Left cardiac atrium (tissue), 4 donors: ENCODE measurements at regions not wholly inside any gene's neighbourhood (a gene's known extent, or its start where the extent isn't known, plus 50 kb on each side); places are given as distances from the start of the nearest gene placed in this dataset.
"Not testable (repeated sequence)": the region's sequence is repeated elsewhere in the genome, so short reads cannot be mapped to it uniquely, and the experiment has no call there.

Experiments used
- ATAC-seq, 2 donors: fragments of 200-7000 bp; cut with Tn5 transposase; one replicate each; pipeline ENCODE4 v1.9.1; 2020; ENCODE audit warnings: mild to moderate bottlenecking in 2 of 2, moderate library complexity in 2 of 2
- DNase-seq: peaks from one replicate; pipeline ENCODE4 v3.0.0-alpha.2; 2020
- intact Hi-C, 2 donors: fragments of 100-400 bp; cut with DNase I; formaldehyde crosslinking; loops; one replicate each; pipeline versions ENCODE4 v1.14.1 to v1.15.1; 2022 to 2023
- donor health status: DM: no; HTN: yes; CAD: no.
- donor health status: DM: no; HTN: yes; CAD: no; lungs with severe emphysema.
- donor health status: DM: yes; HTN: yes; CAD: no.
- donor health status: Dilated cardiomyopathy.

DNA sequence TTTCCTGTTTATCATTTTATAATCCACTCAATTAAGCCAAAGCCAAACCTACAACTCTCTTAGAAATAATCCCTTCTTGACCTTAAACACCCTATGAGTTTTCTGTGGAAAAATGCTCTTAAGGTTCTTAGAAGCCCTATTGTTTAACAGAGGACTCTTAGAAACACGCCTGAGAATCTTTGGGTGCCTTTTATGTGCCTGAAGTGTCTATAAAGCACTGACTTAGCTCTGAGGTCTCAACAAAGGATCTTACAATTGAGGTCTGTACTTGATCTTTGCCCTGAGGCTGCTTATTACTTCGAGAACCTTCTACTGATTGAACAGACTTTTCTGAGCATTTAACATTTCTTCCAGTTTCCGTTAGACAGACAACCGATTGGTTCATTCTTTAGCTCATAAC, 353.3 kb upstream of the SORCS1 start:
- ATAC-seq (no peak), DNase-seq (no peak)
- intact Hi-C loops, result no loop called here

DNA sequence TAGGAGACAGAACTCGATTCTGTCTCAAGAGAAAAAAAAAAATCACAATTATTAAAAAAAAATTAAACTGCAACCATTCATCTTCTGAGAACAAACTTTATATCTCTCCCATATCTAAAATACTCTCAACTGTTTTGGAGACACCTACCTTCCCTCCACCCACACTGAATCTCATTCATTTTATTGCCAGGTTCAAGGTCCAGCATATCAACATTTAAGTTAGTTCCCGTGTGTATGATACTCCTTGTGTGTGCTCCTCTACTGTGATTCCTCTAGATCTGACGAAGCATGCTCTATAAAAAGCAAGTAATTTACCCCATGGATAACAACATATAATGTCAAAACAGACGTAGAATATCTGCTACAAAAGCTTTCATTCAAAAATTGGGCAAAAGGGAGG, 351.8 kb upstream of the SORCS1 start:
- ATAC-seq, result no peak
- DNase-seq, result no peak
- intact Hi-C loops, result no loop called here

DNA sequence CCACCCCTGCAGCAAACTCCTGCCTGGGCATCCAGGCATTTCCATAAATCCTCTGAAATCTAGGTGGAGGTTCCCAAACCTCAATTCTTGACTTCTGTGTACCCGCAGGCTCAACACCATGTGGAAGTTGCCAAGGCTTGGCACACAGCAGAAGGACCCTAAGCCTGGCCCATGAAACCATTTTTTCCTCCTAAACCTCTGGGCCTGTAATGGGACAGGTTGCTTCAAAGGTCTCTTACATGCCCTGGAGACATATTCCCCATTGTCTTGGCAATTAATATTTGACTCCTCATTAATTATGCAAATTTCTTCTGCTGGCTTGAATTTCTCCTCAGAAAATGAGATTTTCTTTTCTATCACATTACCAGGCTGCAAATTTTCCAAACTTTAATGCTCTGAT, 339.5 kb upstream of the SORCS1 start:
- intact Hi-C loops, ATAC-seq, DNase-seq: not testable (repeated sequence)

DNA sequence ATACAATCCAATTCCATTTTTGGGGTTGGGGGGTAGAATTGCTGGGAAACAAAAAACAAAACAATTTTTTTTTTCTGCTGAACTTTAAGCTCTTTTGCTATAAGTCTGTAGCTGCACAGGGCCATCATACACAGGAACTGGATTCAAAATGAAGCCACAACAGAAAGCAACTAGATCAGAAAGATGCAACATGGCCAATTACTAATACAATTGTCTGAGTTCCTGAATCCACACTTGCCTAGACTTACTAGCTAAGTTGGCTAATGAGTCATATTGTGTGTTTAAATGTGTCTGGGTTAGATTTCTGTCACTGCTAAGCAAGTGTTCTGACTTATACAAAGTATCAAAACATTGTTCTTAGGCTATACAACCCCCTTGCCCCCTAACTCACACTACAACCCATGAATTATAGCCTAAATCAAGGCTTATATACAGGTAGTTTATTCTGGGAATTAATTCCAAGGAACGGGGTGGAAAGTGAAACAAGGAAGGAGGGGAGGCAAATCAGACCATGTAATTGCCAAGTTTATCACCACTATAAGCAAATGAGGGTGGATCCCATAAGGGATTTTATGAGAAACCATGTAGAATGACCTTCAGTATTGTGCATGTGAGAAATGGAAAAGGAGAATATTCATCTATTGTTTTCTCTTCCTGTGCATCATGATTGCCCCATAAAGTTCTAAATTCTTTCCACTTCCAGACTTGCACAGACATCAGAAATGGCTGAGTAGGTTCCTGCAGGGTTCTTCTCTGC, 337.9 kb upstream of the SORCS1 start:
- DNase-seq (no peak), ATAC-seq (no peak)
- intact Hi-C loops, result no loop called here

DNA sequence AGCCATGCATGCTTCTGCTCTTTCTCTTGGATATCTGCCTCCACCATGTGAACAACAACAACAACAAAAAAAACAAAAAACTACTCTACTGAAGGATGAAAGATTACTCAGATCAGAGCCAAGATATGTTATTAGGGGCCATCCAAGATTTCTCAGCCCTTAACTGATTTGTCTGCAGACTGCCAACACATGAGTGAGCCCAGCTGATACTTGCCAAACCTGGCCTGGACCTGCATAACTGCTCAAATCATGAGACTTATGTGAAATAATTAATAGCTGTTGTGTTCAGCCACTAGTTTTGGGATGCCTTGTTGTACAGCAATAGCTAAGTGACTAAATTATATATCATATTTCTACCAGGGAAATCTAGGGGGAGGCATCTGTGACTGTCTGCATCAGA, 334.5 kb upstream of the SORCS1 start:
- intact Hi-C loops, result no loop called here
- DNase-seq (no peak), ATAC-seq (no peak)

DNA sequence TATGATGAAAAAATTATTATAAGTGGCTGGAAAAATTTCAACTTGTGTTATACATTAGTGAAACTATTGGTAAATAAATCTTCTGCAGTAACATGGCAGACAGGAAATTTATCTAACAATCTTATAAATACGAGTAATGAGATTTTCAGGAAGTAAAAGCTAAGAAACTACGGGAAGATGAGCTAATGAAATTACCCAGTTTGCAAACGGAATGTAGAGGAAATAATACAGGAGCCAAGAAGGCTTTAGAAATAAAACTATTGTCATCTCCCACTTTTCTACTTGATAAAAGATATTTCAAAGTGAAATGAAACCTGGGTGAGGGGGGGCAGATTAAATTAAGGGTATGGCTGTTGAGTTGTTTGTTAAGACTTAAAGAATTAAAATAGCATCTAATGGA, 332.5 kb upstream of the SORCS1 start:
- intact Hi-C loops, result no loop called here
- no peak for ATAC-seq

DNA sequence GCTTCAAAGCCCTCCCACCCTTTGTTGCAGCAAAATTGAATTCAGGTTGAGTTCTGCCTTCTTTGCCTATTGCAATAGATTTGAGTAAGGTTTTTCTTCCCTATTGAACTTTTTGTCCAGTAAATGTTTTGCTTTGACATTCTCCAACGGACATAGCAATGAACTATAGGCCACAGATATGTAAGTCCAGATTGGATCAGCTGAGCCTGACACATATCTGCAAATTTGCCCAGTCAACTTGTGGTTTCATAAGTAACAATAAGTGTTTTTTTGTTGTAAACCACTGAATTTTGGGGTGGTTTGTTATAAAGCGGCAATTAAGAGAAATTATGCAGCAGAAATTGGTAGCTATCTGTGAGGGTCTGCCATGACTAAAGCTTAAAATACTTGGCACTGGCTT, 332.1 kb upstream of the SORCS1 start:
- intact Hi-C loops, result no loop called here
- DNase-seq (no peak), ATAC-seq (no peak)

More for the DNA sequence above, 332.5 kb upstream of the SORCS1 start:
- no peak for DNase-seq

DNA sequence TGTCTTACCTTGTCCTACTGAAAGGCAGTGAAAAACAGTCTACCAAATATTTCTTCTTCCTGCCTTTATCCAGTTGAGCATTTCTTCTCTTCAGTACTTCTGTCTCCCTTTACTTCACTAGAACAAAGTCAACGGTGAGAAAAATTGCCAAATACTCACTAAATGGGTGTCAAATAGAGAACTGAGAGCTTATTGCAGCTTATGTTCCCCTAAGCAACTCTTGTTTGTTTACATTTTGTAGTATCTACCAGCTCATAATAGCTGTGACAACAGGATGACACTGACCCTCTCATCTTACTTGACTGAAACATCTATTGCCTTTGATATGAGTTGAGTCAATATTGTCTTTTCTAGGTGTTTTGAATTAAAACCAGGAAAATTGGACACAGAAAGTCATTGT, 327.9 kb upstream of the SORCS1 start:
- intact Hi-C loops, result no loop called here
- no peak for DNase-seq
- no peak for ATAC-seq

DNA sequence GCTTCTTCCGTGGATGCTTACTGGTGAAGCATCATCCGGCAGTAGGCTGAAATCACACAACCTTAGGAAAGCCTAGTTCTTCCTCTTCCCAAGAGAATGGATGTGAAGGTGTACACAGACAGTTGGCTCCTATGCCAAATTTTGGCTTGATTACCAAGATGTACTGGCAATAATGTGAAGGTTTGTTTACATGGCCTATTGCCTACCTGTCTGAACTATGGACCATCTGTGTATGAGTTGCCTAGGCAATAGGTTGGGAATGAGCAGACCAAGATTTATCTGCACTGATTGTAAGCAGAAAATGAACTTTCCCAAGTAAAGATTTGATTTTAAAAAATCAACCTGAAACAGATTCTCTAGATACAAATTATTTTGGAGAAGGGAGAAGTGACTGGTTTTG, 325.9 kb upstream of the SORCS1 start:
- intact Hi-C loops, result no loop called here
- no peak for DNase-seq
- no peak for ATAC-seq

DNA sequence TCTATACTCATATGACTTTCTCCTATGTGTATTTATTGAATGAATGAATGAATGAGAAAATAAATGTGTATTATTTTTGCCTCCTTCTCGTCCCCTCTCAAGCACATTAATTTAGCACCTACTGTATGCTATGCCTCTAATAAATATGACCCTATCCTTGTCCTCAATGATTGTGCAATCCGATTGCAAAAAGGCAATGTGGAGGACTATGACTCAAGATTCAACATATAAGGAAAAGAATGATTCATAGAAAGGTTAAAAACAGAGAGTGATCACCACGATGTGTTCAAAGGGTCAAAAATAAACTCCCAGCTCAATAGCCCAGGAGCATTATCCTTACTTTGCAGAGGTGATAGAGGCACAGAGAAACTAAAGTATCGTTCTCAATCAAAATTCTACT, 322.8 kb upstream of the SORCS1 start:
- intact Hi-C loops, result no loop called here
- DNase-seq, result no peak
- ATAC-seq, result no peak

DNA sequence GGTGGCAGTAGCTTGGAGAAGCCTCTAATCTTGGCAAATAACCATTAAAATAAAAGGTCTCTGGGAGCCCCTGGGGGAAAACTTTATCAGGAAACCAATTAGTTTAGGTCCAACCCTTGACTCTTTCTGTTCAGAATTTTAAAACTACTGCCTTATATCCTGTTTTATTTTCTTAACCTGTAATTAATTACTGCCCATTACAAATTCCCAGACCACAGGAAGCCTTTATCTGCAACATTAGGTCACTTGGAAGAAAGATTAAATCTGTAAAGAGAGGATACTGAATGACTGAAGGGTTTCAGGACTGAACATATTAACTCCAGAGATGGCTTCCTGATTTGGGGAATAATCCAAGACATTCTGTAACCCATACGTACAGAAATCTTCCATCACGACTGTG, 320.5 kb upstream of the SORCS1 start:
- ATAC-seq (no peak), DNase-seq (no peak)
- intact Hi-C loops, result no loop called here

DNA sequence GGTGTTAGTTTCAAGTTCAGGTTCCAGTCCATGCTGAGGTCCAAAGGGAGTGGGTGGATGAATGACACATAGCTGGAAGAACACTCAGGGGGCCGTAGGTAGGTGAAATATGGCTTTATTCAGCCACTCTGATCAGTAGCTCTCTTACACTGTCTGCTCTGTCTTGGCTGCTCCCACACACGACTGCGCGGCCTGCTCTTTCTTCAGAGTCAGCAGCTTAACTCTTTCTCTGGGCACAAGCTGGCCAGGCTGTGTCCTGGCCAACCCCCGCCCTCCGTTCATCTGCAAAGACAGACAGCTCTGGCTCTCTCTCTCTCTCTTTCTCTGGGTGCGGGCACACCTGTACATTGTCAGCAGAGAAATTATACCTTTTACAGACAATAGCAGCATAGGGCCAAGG, 317.4 kb upstream of the SORCS1 start:
- no peak for ATAC-seq

DNA sequence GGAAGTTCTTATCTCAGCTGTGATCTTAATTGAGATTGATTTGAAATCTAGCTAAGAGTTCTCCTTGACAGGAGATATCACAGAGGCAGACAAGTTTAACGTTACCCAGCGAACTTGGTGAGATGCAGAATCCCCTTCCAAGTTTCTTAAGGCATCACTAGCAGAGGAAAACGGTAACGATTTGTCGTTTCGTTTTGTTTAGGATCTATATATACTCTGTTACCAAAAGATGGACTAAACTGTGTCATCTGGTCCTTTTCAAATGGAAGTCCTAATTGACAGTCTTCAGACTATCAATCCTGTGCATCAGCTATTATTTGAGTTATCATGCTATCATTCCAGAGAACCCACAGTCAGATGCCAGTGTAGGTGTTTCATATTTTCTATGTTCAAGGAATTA, 316.7 kb upstream of the SORCS1 start:
- intact Hi-C loops, result no loop called here
- no peak for DNase-seq
- ATAC-seq, result no peak

More for the DNA sequence above, 317.4 kb upstream of the SORCS1 start:
- intact Hi-C loops, result no loop called here
- DNase-seq, result no peak

DNA sequence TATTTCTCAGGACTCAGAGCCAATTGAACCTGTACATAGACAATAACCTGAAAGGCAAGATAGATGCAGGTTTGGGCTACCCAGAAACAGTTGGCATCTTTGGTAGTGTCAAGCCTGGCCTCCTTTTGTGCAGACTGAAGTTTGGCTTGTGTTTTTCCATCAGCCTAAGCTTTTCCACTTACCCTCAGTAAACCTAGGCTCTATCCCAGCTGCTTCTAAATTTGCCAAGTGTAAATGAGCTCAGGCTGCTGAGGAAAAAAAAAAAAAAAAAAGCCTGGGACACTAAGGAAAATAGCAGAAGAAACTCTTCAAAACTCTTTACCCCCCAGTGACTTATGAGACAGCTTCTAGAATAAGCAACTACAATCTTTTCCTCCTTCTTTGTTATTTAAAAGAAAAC, 316.3 kb upstream of the SORCS1 start:
- DNase-seq, result no peak
- ATAC-seq, result no peak
- intact Hi-C loops, result no loop called here

DNA sequence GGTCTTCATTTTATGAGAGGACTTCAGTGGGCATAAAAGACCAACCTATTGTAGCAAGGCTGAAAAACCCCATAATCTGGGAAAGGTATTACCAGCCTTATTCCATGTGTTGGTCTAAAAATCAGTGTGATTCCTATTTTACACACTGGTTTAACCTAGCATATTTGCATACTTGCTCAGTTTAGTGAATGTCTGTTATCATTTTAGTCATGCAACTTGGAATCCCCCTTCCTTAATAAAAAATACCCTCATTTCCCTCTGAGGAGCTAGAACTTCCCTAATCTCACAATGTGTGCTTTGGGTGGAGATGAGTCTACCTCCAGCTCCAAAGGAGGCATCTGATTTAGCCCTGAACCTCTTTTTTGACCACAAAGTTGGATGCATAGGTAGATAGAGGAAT, 312.8 kb upstream of the SORCS1 start:
- ATAC-seq (no peak), DNase-seq (no peak)
- intact Hi-C loops, result no loop called here

DNA sequence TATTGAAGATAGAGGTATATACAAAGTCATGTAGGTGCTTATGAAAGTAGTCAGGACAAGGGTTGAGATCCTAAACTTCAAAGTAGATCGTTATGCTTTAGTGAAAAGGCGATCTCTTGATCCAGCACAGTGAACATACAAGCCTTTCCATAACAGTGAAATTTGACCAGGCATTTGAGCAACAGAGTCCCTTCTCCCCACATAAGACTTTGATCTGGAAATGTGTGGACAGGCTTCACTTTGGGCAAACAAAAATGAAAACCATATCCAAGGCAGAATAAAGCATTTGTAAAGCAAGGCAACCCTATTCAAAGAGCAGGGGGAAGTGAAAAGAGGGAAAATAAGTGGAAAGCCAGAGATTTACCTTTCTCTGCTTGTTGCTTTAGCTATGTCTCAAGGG, 311.9 kb upstream of the SORCS1 start:
- intact Hi-C loops, result no loop called here
- no peak for DNase-seq
- ATAC-seq, result no peak

DNA sequence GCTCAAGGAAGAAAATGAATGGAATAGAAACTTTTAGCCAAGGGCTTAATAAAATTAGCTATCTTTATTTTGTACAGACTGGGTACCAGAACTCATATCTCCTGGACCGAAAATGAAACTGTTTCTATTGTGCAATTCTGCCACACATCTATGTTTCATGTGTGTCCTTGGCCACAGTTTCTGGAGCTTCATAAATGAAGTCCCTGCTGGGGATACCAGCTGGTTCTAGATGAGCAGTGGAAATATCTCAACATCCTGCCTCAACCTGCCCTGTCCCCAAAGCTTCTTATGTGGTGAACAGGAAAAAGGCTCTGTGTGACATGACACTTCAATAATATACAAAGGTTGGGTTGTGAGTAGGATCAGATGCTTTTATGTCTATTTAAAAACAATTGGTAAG, 310.1 kb upstream of the SORCS1 start:
- intact Hi-C loops, result no loop called here

DNA sequence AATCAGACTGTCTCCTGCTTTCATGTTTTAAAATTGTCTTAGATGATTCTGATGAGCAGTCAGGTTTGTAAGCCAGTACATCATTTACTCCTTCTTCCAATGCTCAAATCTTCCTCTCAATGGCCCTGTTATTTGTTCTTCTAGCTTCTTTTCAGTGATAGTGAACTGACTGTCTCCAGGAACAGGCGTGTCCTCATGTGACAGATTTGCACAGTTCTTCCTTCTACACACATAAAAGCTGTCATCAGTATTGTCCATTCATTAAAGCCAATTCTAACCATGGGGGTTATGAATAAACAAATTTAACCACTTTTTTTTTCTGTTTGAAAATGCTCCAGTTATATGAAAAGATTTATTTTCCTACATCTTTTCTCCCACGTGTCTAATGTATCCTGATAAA, 308.7 kb upstream of the SORCS1 start:
- ATAC-seq, result no peak
- no peak for DNase-seq
- intact Hi-C loops, result no loop called here

More for the DNA sequence above, 310.1 kb upstream of the SORCS1 start:
- no peak for DNase-seq
- no peak for ATAC-seq

DNA sequence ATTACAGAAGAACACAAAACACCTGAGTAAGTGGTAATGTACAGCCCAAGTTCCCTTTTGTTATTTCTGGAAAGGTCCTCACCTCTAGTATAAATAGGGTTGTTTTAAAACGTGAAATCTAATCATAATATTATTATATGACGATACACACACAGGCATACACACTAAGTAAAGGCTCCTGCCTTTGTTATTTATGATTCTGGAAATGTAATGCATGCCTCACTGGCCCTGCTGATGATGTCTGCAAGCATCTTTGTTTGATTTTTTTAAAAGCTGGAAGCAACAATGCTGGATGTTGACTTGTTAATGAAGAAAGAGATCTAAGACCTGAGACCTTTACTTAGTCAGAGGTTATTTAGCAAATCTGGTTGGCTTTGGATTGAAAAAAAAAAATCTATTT, 307.4 kb upstream of the SORCS1 start:
- intact Hi-C loops, result no loop called here
- DNase-seq (no peak), ATAC-seq (no peak)

DNA sequence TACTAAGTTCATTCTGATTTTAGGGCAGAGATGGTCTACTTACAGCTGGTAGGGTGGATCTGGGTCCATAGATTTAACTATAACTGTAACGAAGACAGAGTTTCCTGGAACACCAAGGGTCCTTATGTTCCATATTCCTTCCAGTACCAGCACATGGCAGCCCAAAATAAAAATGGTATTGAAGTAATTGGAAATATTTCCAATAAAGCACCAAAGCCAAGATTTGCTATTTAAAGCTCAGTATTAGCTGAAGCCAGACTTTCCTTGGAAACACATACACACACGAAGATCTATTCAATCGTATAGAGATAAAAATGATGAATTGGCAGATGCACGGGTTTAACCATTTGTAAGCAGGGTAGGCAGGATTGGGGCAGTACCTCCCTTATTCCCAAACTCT, 289.1 kb upstream of the SORCS1 start:
- ATAC-seq, result no peak
- intact Hi-C loops, result no loop called here
- no peak for DNase-seq

DNA sequence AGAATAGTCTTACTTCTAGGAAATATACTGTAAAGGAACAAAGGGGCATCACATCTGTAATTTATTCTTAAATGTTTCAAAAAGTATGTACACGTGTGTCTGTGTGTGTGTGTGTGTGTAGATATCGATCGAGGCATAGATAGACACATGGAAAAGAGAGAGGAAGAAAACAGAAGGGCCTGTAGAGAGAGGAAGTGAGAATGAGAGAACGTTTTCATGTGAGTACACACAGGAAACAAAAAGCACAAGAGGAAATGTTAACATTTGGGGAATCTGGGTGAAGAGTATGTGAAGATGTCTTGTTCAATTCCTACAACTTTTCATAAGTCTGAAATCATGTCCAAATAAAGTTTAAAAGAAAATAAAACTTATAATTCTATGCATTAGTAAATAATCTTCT, 286.5 kb upstream of the SORCS1 start:
- no peak for DNase-seq
- no peak for ATAC-seq
- intact Hi-C loops, result no loop called here

DNA sequence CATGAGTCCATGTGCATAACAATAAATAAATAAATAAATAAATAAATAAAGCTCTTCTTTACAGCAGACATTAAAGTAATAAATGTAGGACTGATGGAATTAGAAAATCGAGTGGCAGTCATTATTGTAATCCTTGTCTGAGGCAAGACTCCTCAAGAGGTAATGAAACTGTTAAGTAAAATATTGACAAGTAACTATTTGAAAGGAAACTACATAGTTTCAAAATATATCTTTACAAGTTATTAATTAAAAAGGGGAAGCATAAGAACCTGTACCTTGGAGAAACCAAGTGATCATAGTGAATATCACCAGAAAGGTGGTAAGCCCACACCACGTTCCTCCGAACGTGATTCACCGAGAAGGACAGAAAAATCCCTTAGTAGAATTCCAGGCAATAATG, 285.6 kb upstream of the SORCS1 start:
- intact Hi-C loops, result no loop called here
- DNase-seq (no peak), ATAC-seq (no peak)
